Hematopoietic multipotent progenitor cell treated with erythropoietin and hydrocortisone succinate and interleukin-3 and kit ligand, for 15 days (in vitro differentiated cells): ENCODE measurements at regions not wholly inside any gene's neighbourhood (a gene's known extent, or its start where the extent isn't known, plus 50 kb on each side); places are given as distances from the start of the nearest gene placed in this dataset.
"Not testable (repeated sequence)": the region's sequence is repeated elsewhere in the genome, so short reads cannot be mapped to it uniquely, and the experiment has no call there.

Experiments
- DNase-seq: peaks from one replicate; pipeline ENCODE4 v3.0.0-alpha.2; 2015; ENCODE audit warnings: low spot score

- DNase-seq = no peak
Observed at GRCh38 chr3:107468782-107469181, 54.0 kb upstream of the BBX start.

GRCh38 chr3:107470496-107470895, 52.3 kb upstream of the BBX start:
- not testable (repeated sequence) for DNase-seq
